Osteocyte (in vitro differentiated cells): ENCODE measurements at regions not wholly inside any gene's neighbourhood (a gene's known extent, or its start where the extent isn't known, plus 50 kb on each side); places are given as distances from the start of the nearest gene placed in this dataset.

Source experiments
- DNase-seq: peaks from one replicate; pipeline ENCODE4 v3.0.0; 2021; ENCODE audit warnings: mixed read lengths; ENCODE audit not compliant: unreplicated experiment; ENCODE audit errors: extremely low spot score
- H3K27ac Mint-ChIP-seq: one replicate; pipeline ENCODE4 v1.8.0; 2021; ENCODE audit warnings: mild to moderate bottlenecking, mixed read lengths; ENCODE audit not compliant: unreplicated experiment
- H3K27me3 Mint-ChIP-seq: one replicate; pipeline ENCODE4 v1.8.0; 2021; ENCODE audit warnings: mixed read lengths; ENCODE audit not compliant: unreplicated experiment
- H3K36me3 Mint-ChIP-seq: one replicate; pipeline ENCODE4 v1.8.0; 2021; ENCODE audit warnings: mixed read lengths; ENCODE audit not compliant: unreplicated experiment
- H3K4me1 Mint-ChIP-seq: one replicate; pipeline ENCODE4 v1.8.0; 2021; ENCODE audit warnings: mixed read lengths; ENCODE audit not compliant: unreplicated experiment
- H3K4me3 Mint-ChIP-seq: one replicate; pipeline ENCODE4 v1.8.0; 2021; ENCODE audit warnings: mild to moderate bottlenecking, moderate library complexity, mixed read lengths; ENCODE audit not compliant: unreplicated experiment
- H3K9me3 Mint-ChIP-seq: one replicate; pipeline ENCODE4 v1.8.0; 2021; ENCODE audit warnings: mixed read lengths; ENCODE audit not compliant: unreplicated experiment
- TF ChIP-seq, protein P1 (sequence below): fragments of 200-600 bp; sonication (generic); IDR thresholded peaks from 2 replicates; pipeline ENCODE4 v1.5.0; 2021; ENCODE audit warnings: antibody characterized with exemption, mild to moderate bottlenecking, moderate library complexity

DNA sequence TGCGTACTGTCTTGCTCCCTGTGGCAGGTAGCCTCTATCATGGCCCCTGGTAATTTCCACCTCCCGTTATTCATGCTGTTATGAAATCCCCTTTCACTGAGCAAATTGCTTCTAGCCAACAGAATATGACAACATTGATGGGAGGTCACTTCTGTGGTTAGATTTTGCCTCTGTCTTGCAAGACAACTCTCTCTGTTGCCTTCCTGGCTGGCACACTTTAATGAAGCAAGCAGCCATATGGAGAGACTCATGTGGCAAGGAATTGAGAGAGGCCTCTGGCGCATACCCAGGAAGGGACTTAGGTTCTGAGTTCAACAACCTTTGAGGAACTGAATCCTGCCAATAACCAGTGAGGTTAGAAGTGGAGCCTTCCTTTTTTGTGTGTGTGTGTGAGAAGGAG is 51.8 kb upstream of the GPRC5B start:
- H3K27me3 Mint-ChIP-seq: no peaks in the 10 kb centered on the region
- H3K4me1 Mint-ChIP-seq: no peaks in the 10 kb centered on the region
- H3K27ac Mint-ChIP-seq: no peak overlapping the region
- no peaks in the 10 kb centered on the region for H3K9me3 Mint-ChIP-seq
- no peak for DNase-seq
- H3K36me3 Mint-ChIP-seq: no peaks in the 10 kb centered on the region
- no peak overlapping the region for H3K4me3 Mint-ChIP-seq
- TF ChIP-seq, protein P1, sequence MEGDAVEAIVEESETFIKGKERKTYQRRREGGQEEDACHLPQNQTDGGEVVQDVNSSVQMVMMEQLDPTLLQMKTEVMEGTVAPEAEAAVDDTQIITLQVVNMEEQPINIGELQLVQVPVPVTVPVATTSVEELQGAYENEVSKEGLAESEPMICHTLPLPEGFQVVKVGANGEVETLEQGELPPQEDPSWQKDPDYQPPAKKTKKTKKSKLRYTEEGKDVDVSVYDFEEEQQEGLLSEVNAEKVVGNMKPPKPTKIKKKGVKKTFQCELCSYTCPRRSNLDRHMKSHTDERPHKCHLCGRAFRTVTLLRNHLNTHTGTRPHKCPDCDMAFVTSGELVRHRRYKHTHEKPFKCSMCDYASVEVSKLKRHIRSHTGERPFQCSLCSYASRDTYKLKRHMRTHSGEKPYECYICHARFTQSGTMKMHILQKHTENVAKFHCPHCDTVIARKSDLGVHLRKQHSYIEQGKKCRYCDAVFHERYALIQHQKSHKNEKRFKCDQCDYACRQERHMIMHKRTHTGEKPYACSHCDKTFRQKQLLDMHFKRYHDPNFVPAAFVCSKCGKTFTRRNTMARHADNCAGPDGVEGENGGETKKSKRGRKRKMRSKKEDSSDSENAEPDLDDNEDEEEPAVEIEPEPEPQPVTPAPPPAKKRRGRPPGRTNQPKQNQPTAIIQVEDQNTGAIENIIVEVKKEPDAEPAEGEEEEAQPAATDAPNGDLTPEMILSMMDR: no peak

DNA sequence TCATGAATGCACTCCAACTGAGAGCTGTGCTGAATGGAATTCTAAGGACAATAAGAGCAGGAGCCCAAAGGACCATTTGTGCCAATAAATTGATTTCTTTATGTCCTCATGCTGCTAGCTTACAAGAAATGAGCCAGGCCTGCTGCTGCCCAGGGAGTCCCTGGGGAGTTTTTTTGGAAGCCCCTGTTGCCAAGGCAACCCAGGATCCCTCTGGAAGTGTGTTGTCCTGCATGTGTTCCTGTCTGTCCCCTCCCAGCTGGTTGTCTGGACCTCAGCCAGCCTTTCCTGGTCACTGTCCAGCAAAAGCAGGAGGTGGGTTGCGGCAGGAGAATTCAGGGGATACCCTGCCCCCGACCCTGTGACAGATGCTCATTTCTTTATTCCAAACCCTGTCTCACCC is 51.0 kb upstream of the GPRC5B start:
- H3K4me3 Mint-ChIP-seq: no peak overlapping the region
- H3K4me1 Mint-ChIP-seq: no peaks in the 10 kb centered on the region
- no peaks in the 10 kb centered on the region for H3K27me3 Mint-ChIP-seq
- no peak for DNase-seq
- no peaks in the 10 kb centered on the region for H3K36me3 Mint-ChIP-seq
- TF ChIP-seq, protein P1: no peak
- H3K9me3 Mint-ChIP-seq: no peaks in the 10 kb centered on the region
- no peak overlapping the region for H3K27ac Mint-ChIP-seq
